ENCODE measurements at regions not wholly inside any gene's neighbourhood (a gene's known extent, or its start where the extent isn't known, plus 50 kb on each side); places are given as distances from the start of the nearest gene placed in this dataset.
"Not testable (repeated sequence)": the region's sequence is repeated elsewhere in the genome, so short reads cannot be mapped to it uniquely, and the experiment has no call there.

GRCh38 chr3:190984502-190985244, 122.2 kb upstream of the GMNC start:
- H3K27me3 ChIP-seq (ENCODE audit: control insufficient read depth in 2 of 2, insufficient read depth in 1 of 2, low read length in 1 of 2): no peaks in the 10 kb centered on the region
- DNase-seq (ENCODE audit: low read depth in 6 of 9, low spot score in 9 of 9): no peak
- no peak overlapping the region for H3K27ac ChIP-seq (ENCODE audit: low read depth in 1 of 2, low read length in 1 of 2)
- no peak overlapping the region for H3K4me3 ChIP-seq (ENCODE audit: low read length in 2 of 2)
- no peaks in the 10 kb centered on the region for H3K4me1 ChIP-seq (ENCODE audit: control insufficient read depth in 2 of 2, insufficient read depth in 2 of 2, low read length in 2 of 2)
- H3K9me3 ChIP-seq (ENCODE audit: control insufficient read depth in 2 of 2, insufficient read depth in 1 of 2, low read length in 1 of 2): peaks cover 0 to 11% of the 10 kb centered on the region in 2 donors
- WGBS: 85% methylated on average over 4 of the region's 4 CpGs
- no peaks in the 10 kb centered on the region for H3K36me3 ChIP-seq (ENCODE audit: control insufficient read depth in 2 of 2, insufficient read depth in 2 of 2, low read length in 1 of 2)

- no peak overlapping the region for H3K4me3 ChIP-seq (ENCODE audit: low read length in 2 of 2)
- H3K36me3 ChIP-seq (ENCODE audit: control insufficient read depth in 2 of 2, insufficient read depth in 2 of 2, low read length in 1 of 2): no peaks in the 10 kb centered on the region
- no peaks in the 10 kb centered on the region for H3K4me1 ChIP-seq (ENCODE audit: control insufficient read depth in 2 of 2, insufficient read depth in 2 of 2, low read length in 2 of 2)
- 2% methylated on average over 1 of the region's 1 CpG for WGBS
- H3K9me3 ChIP-seq (ENCODE audit: control insufficient read depth in 2 of 2, insufficient read depth in 1 of 2, low read length in 1 of 2): peaks cover 0 to 11% of the 10 kb centered on the region in 2 donors
- H3K27me3 ChIP-seq (ENCODE audit: control insufficient read depth in 2 of 2, insufficient read depth in 1 of 2, low read length in 1 of 2): no peaks in the 10 kb centered on the region
- peak in 3 of 9 donors; percentile 4 to 39 (median 7) for DNase-seq (ENCODE audit: low read depth in 6 of 9, low spot score in 9 of 9)
- H3K27ac ChIP-seq (ENCODE audit: low read depth in 1 of 2, low read length in 1 of 2): no peak overlapping the region
These were observed 121.4 kb upstream of the GMNC start for GRCh38 chr3:190983875-190984274.

GRCh38 chr3:190973771-190974170, 111.3 kb upstream of the GMNC start:
- DNase-seq (ENCODE audit: low read depth in 6 of 9, low spot score in 9 of 9): no peak
- H3K27me3 ChIP-seq (ENCODE audit: control insufficient read depth in 2 of 2, insufficient read depth in 1 of 2, low read length in 1 of 2): no peaks in the 10 kb centered on the region
- 98% methylated on average over 3 of the region's 3 CpGs for WGBS

GRCh38 chr3:190972840-190973270, 110.4 kb upstream of the GMNC start:
- H3K27me3 ChIP-seq (ENCODE audit: control insufficient read depth in 2 of 2, insufficient read depth in 1 of 2, low read length in 1 of 2): no peaks in the 10 kb centered on the region
- no peaks in the 10 kb centered on the region for H3K4me1 ChIP-seq (ENCODE audit: control insufficient read depth in 2 of 2, insufficient read depth in 2 of 2, low read length in 2 of 2)
- no peak for DNase-seq (ENCODE audit: low read depth in 6 of 9, low spot score in 9 of 9)
- no peaks in the 10 kb centered on the region for H3K9me3 ChIP-seq (ENCODE audit: control insufficient read depth in 2 of 2, insufficient read depth in 1 of 2, low read length in 1 of 2)
- no peak overlapping the region for H3K27ac ChIP-seq (ENCODE audit: low read depth in 1 of 2, low read length in 1 of 2)
- WGBS: 98% methylated on average over 1 of the region's 1 CpG
- H3K36me3 ChIP-seq (ENCODE audit: control insufficient read depth in 2 of 2, insufficient read depth in 2 of 2, low read length in 1 of 2): no peaks in the 10 kb centered on the region
- no peak overlapping the region for H3K4me3 ChIP-seq (ENCODE audit: low read length in 2 of 2)

More at GRCh38 chr3:190973771-190974170, 111.3 kb upstream of the GMNC start:
- H3K9me3 ChIP-seq (ENCODE audit: control insufficient read depth in 2 of 2, insufficient read depth in 1 of 2, low read length in 1 of 2): peaks cover 0 to 2% of the 10 kb centered on the region in 2 donors
- H3K4me3 ChIP-seq (ENCODE audit: low read length in 2 of 2): no peak overlapping the region
- H3K36me3 ChIP-seq (ENCODE audit: control insufficient read depth in 2 of 2, insufficient read depth in 2 of 2, low read length in 1 of 2): no peaks in the 10 kb centered on the region
- no peak overlapping the region for H3K27ac ChIP-seq (ENCODE audit: low read depth in 1 of 2, low read length in 1 of 2)
- no peaks in the 10 kb centered on the region for H3K4me1 ChIP-seq (ENCODE audit: control insufficient read depth in 2 of 2, insufficient read depth in 2 of 2, low read length in 2 of 2)

GRCh38 chr3:190972196-190972595, 109.7 kb upstream of the GMNC start:
- H3K27me3 ChIP-seq (ENCODE audit: control insufficient read depth in 2 of 2, insufficient read depth in 1 of 2, low read length in 1 of 2): no peaks in the 10 kb centered on the region
- 91% methylated on average over 5 of the region's 5 CpGs for WGBS
- no peaks in the 10 kb centered on the region for H3K9me3 ChIP-seq (ENCODE audit: control insufficient read depth in 2 of 2, insufficient read depth in 1 of 2, low read length in 1 of 2)
- H3K4me3 ChIP-seq (ENCODE audit: low read length in 2 of 2): no peak overlapping the region
- H3K36me3 ChIP-seq (ENCODE audit: control insufficient read depth in 2 of 2, insufficient read depth in 2 of 2, low read length in 1 of 2): no peaks in the 10 kb centered on the region
- no peak overlapping the region for H3K27ac ChIP-seq (ENCODE audit: low read depth in 1 of 2, low read length in 1 of 2)
- H3K4me1 ChIP-seq (ENCODE audit: control insufficient read depth in 2 of 2, insufficient read depth in 2 of 2, low read length in 2 of 2): no peaks in the 10 kb centered on the region
- no peak for DNase-seq (ENCODE audit: low read depth in 6 of 9, low spot score in 9 of 9)

- H3K36me3 ChIP-seq (ENCODE audit: control insufficient read depth in 2 of 2, insufficient read depth in 2 of 2, low read length in 1 of 2): no peaks in the 10 kb centered on the region
- no peaks in the 10 kb centered on the region for H3K27me3 ChIP-seq (ENCODE audit: control insufficient read depth in 2 of 2, insufficient read depth in 1 of 2, low read length in 1 of 2)
- no peak overlapping the region for H3K4me3 ChIP-seq (ENCODE audit: low read length in 2 of 2)
- no peaks in the 10 kb centered on the region for H3K9me3 ChIP-seq (ENCODE audit: control insufficient read depth in 2 of 2, insufficient read depth in 1 of 2, low read length in 1 of 2)
- H3K4me1 ChIP-seq (ENCODE audit: control insufficient read depth in 2 of 2, insufficient read depth in 2 of 2, low read length in 2 of 2): no peaks in the 10 kb centered on the region
- no peak for DNase-seq (ENCODE audit: low read depth in 6 of 9, low spot score in 9 of 9)
- H3K27ac ChIP-seq (ENCODE audit: low read depth in 1 of 2, low read length in 1 of 2): no peak overlapping the region
These were observed 108.1 kb upstream of the GMNC start for GRCh38 chr3:190970560-190970959.

GRCh38 chr3:190968616-190969015, 106.1 kb upstream of the GMNC start:
- H3K4me3 ChIP-seq (ENCODE audit: low read length in 2 of 2): no peak overlapping the region
- no peaks in the 10 kb centered on the region for H3K36me3 ChIP-seq (ENCODE audit: control insufficient read depth in 2 of 2, insufficient read depth in 2 of 2, low read length in 1 of 2)
- DNase-seq (ENCODE audit: low read depth in 6 of 9, low spot score in 9 of 9): no peak
- H3K27me3 ChIP-seq (ENCODE audit: control insufficient read depth in 2 of 2, insufficient read depth in 1 of 2, low read length in 1 of 2): no peaks in the 10 kb centered on the region
- no peaks in the 10 kb centered on the region for H3K9me3 ChIP-seq (ENCODE audit: control insufficient read depth in 2 of 2, insufficient read depth in 1 of 2, low read length in 1 of 2)
- 62% methylated on average over 2 of the region's 2 CpGs for WGBS
- no peak overlapping the region for H3K27ac ChIP-seq (ENCODE audit: low read depth in 1 of 2, low read length in 1 of 2)
- no peaks in the 10 kb centered on the region for H3K4me1 ChIP-seq (ENCODE audit: control insufficient read depth in 2 of 2, insufficient read depth in 2 of 2, low read length in 2 of 2)

GRCh38 chr3:190964931-190965330, 102.4 kb upstream of the GMNC start:
- not testable (repeated sequence) for H3K27ac ChIP-seq (ENCODE audit: low read depth in 1 of 2, low read length in 1 of 2); H3K9me3 ChIP-seq (ENCODE audit: control insufficient read depth in 2 of 2, insufficient read depth in 1 of 2, low read length in 1 of 2); H3K36me3 ChIP-seq (ENCODE audit: control insufficient read depth in 2 of 2, insufficient read depth in 2 of 2, low read length in 1 of 2); H3K27me3 ChIP-seq (ENCODE audit: control insufficient read depth in 2 of 2, insufficient read depth in 1 of 2, low read length in 1 of 2); H3K4me3 ChIP-seq (ENCODE audit: low read length in 2 of 2); H3K4me1 ChIP-seq (ENCODE audit: control insufficient read depth in 2 of 2, insufficient read depth in 2 of 2, low read length in 2 of 2)
- peak in 1 of 9 donors; percentile 13 for DNase-seq (ENCODE audit: low read depth in 6 of 9, low spot score in 9 of 9)
- 62% methylated on average over 20 of the region's 20 CpGs for WGBS

- 81% methylated on average over 1 of the region's 1 CpG for WGBS
- no peak for DNase-seq (ENCODE audit: low read depth in 6 of 9, low spot score in 9 of 9)
- Histone ChIP-seq H3K4me3 (ENCODE audit: low read length in 2 of 2) (no peak overlapping the region), H3K36me3 (ENCODE audit: control insufficient read depth in 2 of 2, insufficient read depth in 2 of 2, low read length in 1 of 2) (no peaks in the 10 kb centered on the region), H3K4me1 (ENCODE audit: control insufficient read depth in 2 of 2, insufficient read depth in 2 of 2, low read length in 2 of 2) (no peaks in the 10 kb centered on the region), H3K9me3 (ENCODE audit: control insufficient read depth in 2 of 2, insufficient read depth in 1 of 2, low read length in 1 of 2) (no peaks in the 10 kb centered on the region), H3K27me3 (ENCODE audit: control insufficient read depth in 2 of 2, insufficient read depth in 1 of 2, low read length in 1 of 2) (no peaks in the 10 kb centered on the region), H3K27ac (ENCODE audit: low read depth in 1 of 2, low read length in 1 of 2) (no peak overlapping the region)
These were observed 96.6 kb upstream of the GMNC start for GRCh38 chr3:190959077-190959476.

Data from thymus (tissue), 11 donors.